ENCODE measurements at regions not wholly inside any gene's neighbourhood (a gene's known extent, or its start where the extent isn't known, plus 50 kb on each side); places are given as distances from the start of the nearest gene placed in this dataset.
"Not testable (repeated sequence)": the region's sequence is repeated elsewhere in the genome, so short reads cannot be mapped to it uniquely, and the experiment has no call there.

- Histone ChIP-seq H3K4me3 (no peak overlapping the region), H3K36me3 (no peaks in the 10 kb centered on the region), H3K4me1 (no peaks in the 10 kb centered on the region), H3K27ac (replicated peaks in 1 of 4) (no peak overlapping the region), H3K27me3 (peaks cover 0 to 8% (median 0%) of the 10 kb centered on the region in 4 donors), H3K9me3 (peaks cover 0 to 5% (median 0%) of the 10 kb centered on the region in 4 donors)
- intact Hi-C loops (cut with DNase I) = no loop called here
- no peak for TF ChIP-seq POLR2A (IDR thresholded peaks at IDR 0.05; ENCODE audit: low read depth)
- no peak for TF ChIP-seq EP300 (IDR thresholded peaks at IDR 0.05)
- no peak for TF ChIP-seq POLR2AphosphoS5 (IDR thresholded peaks at IDR 0.05)
- no peak for TF ChIP-seq CTCF (IDR thresholded peaks at IDR 0.05)
- WGBS = 75% methylated on average over 2 of the region's 2 CpGs
- no peak for DNase-seq (ENCODE audit: extremely low spot score)
Observed at GRCh38 chr15:23801881-23802280, 114.8 kb upstream of the NDN start.

- H3K4me1 ChIP-seq; DNase-seq (ENCODE audit: extremely low spot score); H3K9me3 ChIP-seq; H3K27ac ChIP-seq (replicated peaks in 1 of 4); H3K36me3 ChIP-seq; H3K27me3 ChIP-seq; H3K4me3 ChIP-seq; intact Hi-C loops (cut with DNase I): not testable (repeated sequence)
- WGBS = 79% methylated on average over 31 of the region's 37 CpGs
Observed at GRCh38 chr15:23802896-23803435, 115.9 kb upstream of the NDN start.

GRCh38 chr15:23806980-23807379, 119.9 kb upstream of the NDN start:
- no peaks in the 10 kb centered on the region for H3K9me3 ChIP-seq
- 60% methylated on average over 3 of the region's 3 CpGs for WGBS
- no peak for TF ChIP-seq POLR2A (IDR thresholded peaks at IDR 0.05; ENCODE audit: low read depth)
- TF ChIP-seq EP300 (IDR thresholded peaks at IDR 0.05) = no peak
- no peak for TF ChIP-seq POLR2AphosphoS5 (IDR thresholded peaks at IDR 0.05)
- no peak for TF ChIP-seq CTCF (IDR thresholded peaks at IDR 0.05)
- DNase-seq (ENCODE audit: extremely low spot score) = no peak
- H3K36me3 ChIP-seq = no peaks in the 10 kb centered on the region
- intact Hi-C loops (cut with DNase I) = no loop called here
- H3K4me1 ChIP-seq = no peaks in the 10 kb centered on the region
- H3K4me3 ChIP-seq = no peak overlapping the region
- H3K27ac ChIP-seq (replicated peaks in 1 of 4) = no peak overlapping the region
- H3K27me3 ChIP-seq = no peaks in the 10 kb centered on the region

GRCh38 chr15:23823508-23823907, 136.4 kb upstream of the NDN start:
- Histone ChIP-seq H3K36me3 (no peaks in the 10 kb centered on the region), H3K9me3 (peaks cover 0 to 5% (median 0%) of the 10 kb centered on the region in 4 donors), H3K27ac (replicated peaks in 1 of 4) (no peak overlapping the region), H3K4me1 (no peaks in the 10 kb centered on the region), H3K27me3 (no peaks in the 10 kb centered on the region), H3K4me3 (no peak overlapping the region)
- WGBS = 70% methylated on average over 6 of the region's 7 CpGs
- no peak for TF ChIP-seq POLR2A (IDR thresholded peaks at IDR 0.05; ENCODE audit: low read depth)
- no peak for TF ChIP-seq POLR2AphosphoS5 (IDR thresholded peaks at IDR 0.05)
- no peak for TF ChIP-seq EP300 (IDR thresholded peaks at IDR 0.05)
- no peak for TF ChIP-seq CTCF (IDR thresholded peaks at IDR 0.05)
- DNase-seq (ENCODE audit: extremely low spot score) = no peak
- intact Hi-C loops (cut with DNase I) = no loop called here

- no peak for DNase-seq (ENCODE audit: extremely low spot score)
- H3K4me1 ChIP-seq = no peaks in the 10 kb centered on the region
- no peaks in the 10 kb centered on the region for H3K27me3 ChIP-seq
- H3K36me3 ChIP-seq = no peaks in the 10 kb centered on the region
- no peak overlapping the region for H3K27ac ChIP-seq (replicated peaks in 1 of 4)
- intact Hi-C loops (cut with DNase I) = no loop called here
- no peak overlapping the region for H3K4me3 ChIP-seq
- no peak for TF ChIP-seq EP300 (IDR thresholded peaks at IDR 0.05)
- no peak for TF ChIP-seq POLR2AphosphoS5 (IDR thresholded peaks at IDR 0.05)
- TF ChIP-seq CTCF (IDR thresholded peaks at IDR 0.05) = no peak
- no peak for TF ChIP-seq POLR2A (IDR thresholded peaks at IDR 0.05; ENCODE audit: low read depth)
- WGBS = 73% methylated on average over 1 of the region's 1 CpG
- peaks cover 0 to 1% (median 0%) of the 10 kb centered on the region in 4 donors for H3K9me3 ChIP-seq
Observed at GRCh38 chr15:23828786-23829185, 141.7 kb upstream of the NDN start.

Data from esophagus muscularis mucosa (tissue), 4 donors.